RWPE1 (cell line): ENCODE measurements at regions not wholly inside any gene's neighbourhood (a gene's known extent, or its start where the extent isn't known, plus 50 kb on each side); places are given as distances from the start of the nearest gene placed in this dataset.

ENCODE experiments used
- CTCF ChIA-PET: fragments of 350-600 bp; sonication (Branson Sonifier 250); formaldehyde crosslinking; extraction: SDS; loops from one replicate; lab custom pipeline; 2021; lab: Yijun Ruan, JAX
- POLR2A ChIA-PET: fragments of 400-600 bp; formaldehyde crosslinking; extraction: SDS; loops from one replicate; lab custom pipeline; 2020; ENCODE audit warnings: antibody characterized with exemption; ENCODE audit not compliant: low non-redundant PET; lab: Yijun Ruan, JAX
- DNase-seq: peaks from one replicate; pipeline ENCODE4 v3.0.0; 2012; ENCODE audit warnings: low spot score
- H3K27ac ChIP-seq: fragments of 450-650 bp; 2 replicates; pipeline ENCODE4 v1.5.1; 2017
- TF ChIP-seq, protein P1 (sequence below): fragments of 450-650 bp; conservative IDR thresholded peaks from 2 replicates; pipeline ENCODE4 v1.5.1; 2017; ENCODE audit warnings: low read depth, mild to moderate bottlenecking

DNA sequence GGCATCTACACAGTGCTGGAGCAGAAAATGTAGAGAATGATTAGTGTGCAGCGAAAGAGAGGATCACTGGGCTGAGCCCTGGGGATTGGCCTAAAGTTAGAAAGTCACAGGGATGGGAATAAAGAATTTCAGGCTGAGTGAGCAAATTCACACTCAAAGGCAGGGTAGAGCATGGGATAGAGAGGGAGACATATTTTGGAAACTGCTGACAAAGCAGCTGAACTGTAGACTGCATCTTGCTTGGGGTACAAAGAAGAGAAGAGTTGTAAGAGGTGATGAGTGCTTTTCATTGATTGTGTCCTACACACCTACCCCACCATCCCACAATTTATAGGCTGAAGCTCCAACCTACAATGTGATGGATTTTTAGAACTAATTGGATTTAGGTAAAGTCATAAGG lies 677.8 kb downstream of the TAF11L14 start:
- POLR2A ChIA-PET, result no interaction called here
- CTCF ChIA-PET, result interaction anchor here (0.9 kb wide), 1 partner anchor 1096 kb away, joined by 4 read pairs; no protein-coding TSS in a partner anchor
- TF ChIP-seq, protein P1, sequence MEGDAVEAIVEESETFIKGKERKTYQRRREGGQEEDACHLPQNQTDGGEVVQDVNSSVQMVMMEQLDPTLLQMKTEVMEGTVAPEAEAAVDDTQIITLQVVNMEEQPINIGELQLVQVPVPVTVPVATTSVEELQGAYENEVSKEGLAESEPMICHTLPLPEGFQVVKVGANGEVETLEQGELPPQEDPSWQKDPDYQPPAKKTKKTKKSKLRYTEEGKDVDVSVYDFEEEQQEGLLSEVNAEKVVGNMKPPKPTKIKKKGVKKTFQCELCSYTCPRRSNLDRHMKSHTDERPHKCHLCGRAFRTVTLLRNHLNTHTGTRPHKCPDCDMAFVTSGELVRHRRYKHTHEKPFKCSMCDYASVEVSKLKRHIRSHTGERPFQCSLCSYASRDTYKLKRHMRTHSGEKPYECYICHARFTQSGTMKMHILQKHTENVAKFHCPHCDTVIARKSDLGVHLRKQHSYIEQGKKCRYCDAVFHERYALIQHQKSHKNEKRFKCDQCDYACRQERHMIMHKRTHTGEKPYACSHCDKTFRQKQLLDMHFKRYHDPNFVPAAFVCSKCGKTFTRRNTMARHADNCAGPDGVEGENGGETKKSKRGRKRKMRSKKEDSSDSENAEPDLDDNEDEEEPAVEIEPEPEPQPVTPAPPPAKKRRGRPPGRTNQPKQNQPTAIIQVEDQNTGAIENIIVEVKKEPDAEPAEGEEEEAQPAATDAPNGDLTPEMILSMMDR, result no peak
- no peak for DNase-seq
- no peak overlapping the region for H3K27ac ChIP-seq

DNA sequence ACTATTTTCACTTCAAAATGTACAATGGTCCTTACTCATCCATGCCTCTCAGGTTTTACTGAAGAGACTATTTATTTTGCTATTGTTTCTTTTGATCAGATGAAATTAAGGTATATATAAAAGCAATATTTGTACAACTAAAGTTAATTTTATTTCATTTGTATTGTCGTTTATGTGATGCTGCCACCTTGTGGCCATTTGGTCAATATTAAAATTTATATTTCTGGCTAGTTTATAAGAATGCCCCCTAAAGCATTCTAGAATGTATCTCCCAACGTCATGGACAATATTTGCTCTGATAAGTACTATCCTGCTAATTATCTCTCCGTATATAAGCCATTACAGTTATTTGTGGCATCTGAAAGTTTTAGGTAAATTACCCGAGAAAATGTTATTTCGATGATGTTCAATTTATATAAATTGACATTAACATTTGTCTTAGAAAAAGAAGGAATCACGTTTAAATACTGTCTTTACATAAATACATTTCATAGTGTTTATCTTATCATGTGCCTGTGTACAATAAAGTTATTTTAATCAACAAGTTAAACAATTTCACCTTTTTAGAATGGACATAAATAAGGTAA lies 680.0 kb downstream of the TAF11L14 start:
- DNase-seq, result peak; percentile 32
- ChIA-PET POLR2A (no interaction called here), CTCF (interaction anchor here (0.6 kb wide), 1 partner anchor 802 kb away, joined by 3 read pairs; no protein-coding TSS in a partner anchor)
- TF ChIP-seq, protein P1, result peak; percentile 74
- no peak overlapping the region for H3K27ac ChIP-seq

DNA sequence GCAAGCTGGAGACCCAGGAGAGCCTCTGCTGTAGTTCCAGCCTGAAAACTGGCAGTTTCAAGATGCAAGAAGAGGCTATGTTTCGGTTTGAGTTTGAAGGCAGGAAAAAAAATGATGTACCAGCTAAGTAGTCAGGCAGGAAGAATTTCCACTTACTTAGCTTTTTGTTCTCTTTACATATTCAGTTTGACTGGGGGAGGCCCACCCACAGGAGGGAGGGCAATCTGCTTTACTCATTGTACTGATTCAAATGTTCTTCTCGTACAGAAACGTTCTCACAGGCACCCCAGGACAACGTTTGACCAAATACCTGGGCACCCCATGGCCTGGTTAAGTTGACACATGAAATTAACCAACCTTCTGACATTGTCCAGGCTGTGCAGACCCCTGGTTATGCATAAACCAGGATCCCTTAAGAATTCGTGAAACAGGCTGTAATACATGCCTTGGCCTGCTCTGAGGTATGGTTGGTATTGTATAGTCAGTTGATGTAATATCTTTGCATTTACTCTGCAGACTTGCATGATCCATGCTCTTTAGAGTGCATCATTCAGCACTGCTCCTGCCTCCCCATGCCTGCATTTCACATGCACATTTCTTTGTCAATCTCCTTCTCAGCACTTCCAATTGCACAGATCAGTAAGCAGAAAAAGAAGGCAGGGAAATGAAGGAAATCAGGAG lies 687.1 kb downstream of the TAF11L14 start:
- no peak for DNase-seq
- no peak overlapping the region for H3K27ac ChIP-seq
- CTCF ChIA-PET, result no interaction called here
- TF ChIP-seq, protein P1, result no peak
- POLR2A ChIA-PET, result no interaction called here

DNA sequence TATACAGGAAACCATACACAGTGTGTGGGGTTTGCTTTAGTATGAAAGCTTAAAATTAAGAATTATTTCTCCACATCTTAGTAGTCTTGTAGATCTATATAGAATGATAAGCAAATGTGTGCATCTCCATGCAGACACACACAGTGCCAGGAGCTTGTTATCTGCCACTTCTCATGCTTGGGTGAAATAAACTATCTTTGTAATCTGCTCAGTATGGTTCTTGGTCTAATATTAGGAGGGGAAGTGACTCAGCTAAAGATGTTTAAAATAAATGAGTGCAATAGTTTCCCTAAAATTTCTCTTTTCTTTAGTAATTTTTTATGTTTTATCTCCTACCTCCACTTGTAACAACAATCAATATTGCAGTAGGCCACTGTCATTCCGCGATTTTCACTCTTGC lies 689.6 kb downstream of the TAF11L14 start:
- no peak overlapping the region for H3K27ac ChIP-seq
- TF ChIP-seq, protein P1, result no peak
- ChIA-PET CTCF (interaction anchor here (0.6 kb wide), 1 partner anchor 11 kb away, joined by 3 read pairs; no protein-coding TSS in a partner anchor), POLR2A (no interaction called here)
- no peak for DNase-seq

DNA sequence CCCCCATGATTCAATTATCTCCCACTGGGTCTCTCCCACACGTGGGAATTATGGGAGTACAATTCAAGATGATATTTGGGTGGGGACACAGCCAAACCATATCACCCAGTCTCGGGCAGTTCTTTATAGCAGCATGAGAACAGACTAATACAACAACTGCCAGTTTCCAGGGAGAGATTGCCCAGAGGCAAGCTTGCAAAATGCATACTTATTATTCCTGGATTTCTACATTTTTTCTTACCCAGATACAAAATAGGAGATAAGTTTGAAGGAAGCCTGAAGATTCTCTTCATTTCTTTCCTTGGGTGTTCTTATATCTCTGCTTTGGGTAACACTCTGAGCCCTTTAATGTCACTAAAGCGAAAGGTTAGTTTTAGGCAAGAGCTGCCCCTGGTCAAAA lies 691.2 kb downstream of the TAF11L14 start:
- no peak overlapping the region for H3K27ac ChIP-seq
- TF ChIP-seq, protein P1, result no peak
- no peak for DNase-seq
- ChIA-PET CTCF (no interaction called here), POLR2A (no interaction called here)

DNA sequence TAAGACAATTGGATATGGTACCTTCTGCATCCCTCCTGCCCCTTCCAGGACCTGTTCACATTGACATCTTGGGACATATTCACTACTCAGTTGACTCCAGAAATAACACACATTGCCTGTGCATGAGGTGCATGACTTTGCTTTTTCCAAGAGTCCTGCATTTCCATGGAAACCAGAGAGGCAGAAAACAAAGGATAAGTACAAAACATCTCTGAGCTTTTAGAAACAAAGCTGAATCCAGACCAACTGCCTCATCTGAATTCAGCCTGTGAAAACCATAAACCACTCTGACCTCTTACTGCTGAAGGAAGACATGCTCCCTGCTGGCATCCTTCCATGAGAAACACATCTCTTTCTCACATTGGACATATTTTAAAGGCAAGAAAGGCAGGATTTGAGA lies 695.1 kb downstream of the TAF11L14 start:
- TF ChIP-seq, protein P1, result no peak
- CTCF ChIA-PET, result no interaction called here
- no peak for DNase-seq
- no peak overlapping the region for H3K27ac ChIP-seq
- POLR2A ChIA-PET, result no interaction called here
